Esophagus squamous epithelium (tissue), 5 donors: ENCODE measurements at regions not wholly inside any gene's neighbourhood (a gene's known extent, or its start where the extent isn't known, plus 50 kb on each side); places are given as distances from the start of the nearest gene placed in this dataset.
"Not testable (repeated sequence)": the region's sequence is repeated elsewhere in the genome, so short reads cannot be mapped to it uniquely, and the experiment has no call there.

ENCODE experiments used
- DNase-seq: peaks from one replicate; lab custom pipeline; 2025; lab: John Stamatoyannopoulos, UW
- H3K27ac ChIP-seq, 4 donors: fragments of 200-600 bp; sonication (generic); one replicate each; pipeline ENCODE4 v1.5.1; 2016 to 2019; ENCODE audit warnings: mild to moderate bottlenecking in 1 of 4
- H3K27me3 ChIP-seq, 4 donors: fragments of 200-600 bp; sonication (generic); 1 replicate in 3 of 4; 2 replicates in 1 of 4; pipeline versions ENCODE4 v1.5.1 to v1.6.0; 2017 to 2021; ENCODE audit warnings: antibody characterized with exemption in 1 of 4
- H3K36me3 ChIP-seq, 3 donors: fragments of 200-600 bp; sonication (generic); one replicate each; pipeline ENCODE4 v1.5.1; 2016 to 2019
- H3K4me1 ChIP-seq, 3 donors: fragments of 200-600 bp; sonication (generic); one replicate each; pipeline ENCODE4 v1.5.1; 2017 to 2019
- H3K4me3 ChIP-seq, 4 donors: fragments of 200-600 bp; sonication (generic); 1 replicate in 3 of 4; 2 replicates in 1 of 4; pipeline ENCODE4 v1.5.1; 2016 to 2019; ENCODE audit warnings: mild to moderate bottlenecking in 2 of 4, moderate library complexity in 1 of 4
- H3K9me3 ChIP-seq, 3 donors: fragments of 200-600 bp; sonication (generic); one replicate each; pipeline ENCODE4 v1.5.1; 2016 to 2019
- CTCF ChIP-seq, 6 experiments: fragments of 450-650 bp in 4 of 6; fragments of 200-600 bp in 2 of 6; sonication (generic) in 2 of 6; IDR thresholded peaks; one replicate each; pipeline ENCODE4 v1.5.1; 2016 to 2019; ENCODE audit warnings: antibody characterized with exemption in 6 of 6, mild to moderate bottlenecking in 4 of 6, moderate library complexity in 4 of 6
- POLR2A ChIP-seq, 4 donors: fragments of 450-650 bp; IDR thresholded peaks; one replicate each; pipeline ENCODE4 v1.6.1; 2017; ENCODE audit warnings: antibody characterized with exemption in 4 of 4, mild to moderate bottlenecking in 4 of 4, moderate library complexity in 3 of 4
- WGBS, 2 donors: methylation state at CpG; one replicate each; pipeline ENCODE4 v1.1.5; 2018; 5-methylcytosine and 5-hydroxymethylcytosine counted together
- intact Hi-C: fragments of 100-400 bp; cut with DNase I; formaldehyde crosslinking; loops from one replicate; pipeline ENCODE4 v1.15.0; 2022
- donor health status: DM: yes; HTN: yes; CAD: no.

GRCh38 chr12:45522227-45522626 is 207.3 kb upstream of the ARID2 start:
- intact Hi-C loops, result no loop called here

GRCh38 chr12:45526823-45527222 is 202.7 kb upstream of the ARID2 start:
- H3K36me3 ChIP-seq, H3K27ac ChIP-seq, H3K4me1 ChIP-seq, intact Hi-C loops, DNase-seq, H3K9me3 ChIP-seq, H3K27me3 ChIP-seq, H3K4me3 ChIP-seq: not testable (repeated sequence)
- 36 to 53% methylated on average over 1 of the region's 1 CpG for WGBS, 2 donors

More at GRCh38 chr12:45522227-45522626, 207.3 kb upstream of the ARID2 start:
- Histone ChIP-seq H3K4me3 (no peak overlapping the region), H3K4me1 (no peaks in the 10 kb centered on the region), H3K27ac (no peak overlapping the region), H3K36me3 (no peaks in the 10 kb centered on the region), H3K9me3 (no peaks in the 10 kb centered on the region), H3K27me3 (no peaks in the 10 kb centered on the region)
- DNase-seq, result no peak
- TF ChIP-seq CTCF (IDR thresholded peaks at IDR 0.05) (no peak), POLR2A (IDR thresholded peaks at IDR 0.05) (no peak)
- WGBS, 2 donors, result 32% methylated on average over 3 of the region's 3 CpGs; no CpG with 5 or more reads in 1 of the 2 donors

GRCh38 chr12:45532113-45532512 is 197.4 kb upstream of the ARID2 start:
- 69 to 77% methylated on average over 4 of the region's 4 CpGs for WGBS, 2 donors
- H3K27me3 ChIP-seq, result peaks cover 0 to 7% (median 0%) of the 10 kb centered on the region in 4 donors
- intact Hi-C loops, result no loop called here
- H3K4me3 ChIP-seq, result no peak overlapping the region
- H3K27ac ChIP-seq, result no peak overlapping the region
- DNase-seq, result no peak
- H3K36me3 ChIP-seq, result no peaks in the 10 kb centered on the region
- no peaks in the 10 kb centered on the region for H3K9me3 ChIP-seq
- TF ChIP-seq CTCF (IDR thresholded peaks at IDR 0.05) (no peak), POLR2A (IDR thresholded peaks at IDR 0.05) (no peak)
- H3K4me1 ChIP-seq, result no peaks in the 10 kb centered on the region

GRCh38 chr12:45535610-45536180 is 193.8 kb upstream of the ARID2 start:
- Histone ChIP-seq H3K36me3 (no peaks in the 10 kb centered on the region), H3K9me3 (no peaks in the 10 kb centered on the region), H3K4me3 (no peak overlapping the region), H3K27me3 (peaks cover 0 to 12% (median 0%) of the 10 kb centered on the region in 4 donors), H3K27ac (no peak overlapping the region), H3K4me1 (no peaks in the 10 kb centered on the region)
- intact Hi-C loops, result no loop called here
- TF ChIP-seq POLR2A (IDR thresholded peaks at IDR 0.05) (no peak), CTCF (IDR thresholded peaks at IDR 0.05) (no peak)
- DNase-seq, result no peak

- WGBS, 2 donors, result 53 to 56% methylated on average over 1 of the region's 1 CpG
- no peaks in the 10 kb centered on the region for H3K9me3 ChIP-seq
- no peaks in the 10 kb centered on the region for H3K36me3 ChIP-seq
- peaks cover 0 to 12% (median 0%) of the 10 kb centered on the region in 4 donors for H3K27me3 ChIP-seq
- no peak overlapping the region for H3K27ac ChIP-seq
- TF ChIP-seq POLR2A (IDR thresholded peaks at IDR 0.05) (no peak), CTCF (IDR thresholded peaks at IDR 0.05) (no peak)
- H3K4me1 ChIP-seq, result no peaks in the 10 kb centered on the region
- no peak overlapping the region for H3K4me3 ChIP-seq
- no peak for DNase-seq
- intact Hi-C loops, result no loop called here
Observed at GRCh38 chr12:45536284-45536683, 193.2 kb upstream of the ARID2 start.
